GM19467 (cell line): ENCODE measurements at regions not wholly inside any gene's neighbourhood (a gene's known extent, or its start where the extent isn't known, plus 50 kb on each side); places are given as distances from the start of the nearest gene placed in this dataset.
A peak's percentile ranks its signal among the peaks of the same experiment; 100 is the strongest.

Experiments used
- ATAC-seq: cut with Tn5 transposase; IDR thresholded peaks from one replicate; pipeline ENCODE4 v1.9.1; 2021; ENCODE audit warnings: mild to moderate bottlenecking, moderate library complexity; ENCODE audit not compliant: unreplicated experiment

- ATAC-seq, result no peak
Observed at GRCh38 chr6:142679907-142680700, 264.9 kb downstream of the HIVEP2 start.

DNA sequence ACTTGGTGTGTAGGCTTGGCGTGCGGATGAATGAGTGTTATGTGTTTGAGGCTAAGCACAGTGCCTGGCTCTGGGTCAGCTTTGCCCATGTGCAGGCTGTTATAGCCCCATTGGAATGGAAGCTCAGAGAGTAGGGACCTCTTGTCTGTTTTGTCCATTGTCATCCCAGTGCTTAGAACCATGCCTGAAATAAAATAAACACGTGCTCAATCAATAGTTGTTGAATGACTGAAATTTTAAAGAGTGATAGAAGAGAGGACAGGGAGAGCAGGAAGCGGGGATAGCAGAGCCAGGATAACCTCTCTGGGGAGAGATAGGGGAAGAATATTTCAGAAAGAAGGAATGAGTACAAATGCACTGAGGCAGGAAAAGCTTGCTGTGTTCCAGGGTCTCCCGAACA is 263.9 kb downstream of the HIVEP2 start:
- no peak for ATAC-seq

DNA sequence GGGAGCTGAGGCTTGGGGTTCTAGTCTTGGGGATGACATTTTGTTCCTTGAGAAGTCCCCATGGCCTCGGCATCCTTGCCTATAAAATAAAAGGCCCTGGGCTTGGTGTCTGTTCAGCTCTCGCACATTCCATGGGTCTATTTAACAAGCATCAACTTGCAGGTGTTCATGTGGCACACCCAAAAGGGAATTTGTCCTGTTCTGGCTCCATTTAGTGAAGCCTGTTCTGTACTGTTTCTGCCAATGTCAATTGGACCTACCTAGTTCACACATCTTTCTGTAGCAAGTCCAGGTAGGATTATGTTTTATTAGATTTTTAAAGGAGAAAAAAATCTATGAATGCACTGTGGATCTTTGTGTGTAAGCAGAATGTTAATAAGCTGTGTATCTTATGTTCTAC is 262.0 kb downstream of the HIVEP2 start:
- ATAC-seq, result no peak

GRCh38 chr6:142683714-142684141 is 261.2 kb downstream of the HIVEP2 start:
- ATAC-seq, result no peak

DNA sequence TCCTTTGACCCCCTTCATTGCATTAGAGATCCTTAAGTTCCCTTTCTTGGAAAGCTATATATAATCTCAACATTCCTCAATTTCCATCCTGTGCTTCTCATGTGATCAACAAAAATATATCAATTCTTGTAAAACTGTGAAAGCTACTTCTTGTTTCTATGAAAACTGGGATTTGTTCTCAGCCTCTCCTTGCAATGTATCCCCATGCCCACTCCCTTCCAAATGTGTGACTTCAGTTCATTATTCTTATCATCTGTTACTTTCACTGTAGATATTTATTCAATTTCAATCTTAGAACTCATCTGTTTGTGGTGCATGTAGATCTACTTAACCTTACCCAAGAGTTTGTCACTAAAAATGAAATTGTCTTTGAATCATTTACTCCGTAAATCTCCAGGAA is 260.6 kb downstream of the HIVEP2 start:
- no peak for ATAC-seq

- ATAC-seq, result no peak
Observed at GRCh38 chr6:142685852-142686506, 259.0 kb downstream of the HIVEP2 start.

DNA sequence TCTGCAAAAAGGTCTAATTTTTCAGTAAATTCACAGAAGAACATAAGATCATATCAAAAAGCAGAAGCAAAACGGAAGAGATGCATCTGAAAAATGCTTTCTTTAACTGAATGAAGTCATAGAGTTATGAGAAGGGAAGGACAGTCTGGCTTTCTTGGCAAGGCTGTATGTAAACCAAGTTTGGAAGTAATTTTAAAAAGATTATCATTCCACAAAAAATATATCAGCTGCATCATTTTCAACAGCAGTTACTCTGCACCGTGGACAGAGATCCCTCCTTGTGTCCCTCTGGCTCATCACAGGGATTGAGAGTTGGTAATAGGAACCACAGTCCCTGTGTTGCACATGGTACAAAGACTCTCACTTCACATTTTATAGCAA is 258.5 kb downstream of the HIVEP2 start:
- ATAC-seq, result no peak

GRCh38 chr6:142692942-142693341 is 252.0 kb downstream of the HIVEP2 start:
- ATAC-seq, result peak; percentile 73

DNA sequence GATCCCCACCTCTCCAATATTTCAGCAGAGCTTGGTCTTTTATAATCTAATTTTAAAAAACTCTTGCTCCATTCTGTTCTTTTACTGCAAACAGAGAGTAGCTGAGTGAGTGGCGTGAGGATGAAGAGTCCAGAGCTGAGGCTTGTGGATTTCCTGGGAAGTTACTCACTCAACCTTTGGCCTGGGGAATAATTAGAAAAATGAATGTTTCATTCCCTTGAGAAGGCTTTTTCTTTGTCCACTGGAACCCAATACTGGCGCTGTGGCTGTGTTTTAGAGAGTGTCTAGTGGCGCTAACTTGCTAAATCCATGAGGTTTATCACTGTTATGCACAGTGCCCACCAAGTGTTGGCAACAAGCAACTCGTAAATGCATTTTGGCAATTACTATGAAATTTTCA is 251.5 kb downstream of the HIVEP2 start:
- ATAC-seq, result no peak

DNA sequence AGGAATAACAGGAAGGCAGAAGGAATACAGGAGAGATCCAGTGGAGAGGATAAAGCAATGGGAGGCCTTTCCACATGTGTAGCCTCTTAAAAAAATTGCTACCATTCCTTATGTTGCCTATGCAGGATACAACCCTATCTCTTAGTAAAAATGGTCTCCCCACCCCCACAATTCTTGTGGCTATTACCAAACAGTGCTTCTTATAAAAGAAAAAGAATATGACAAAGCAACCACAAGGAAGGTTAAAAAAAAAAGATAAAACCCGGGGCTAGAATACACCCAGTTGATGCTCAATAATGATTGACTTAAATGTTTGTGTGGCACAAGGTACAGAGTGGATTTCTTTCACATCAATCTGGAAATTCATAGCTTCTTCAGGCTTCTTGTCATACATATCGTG is 250.9 kb downstream of the HIVEP2 start:
- no peak for ATAC-seq

- ATAC-seq, result no peak
Observed at GRCh38 chr6:142695016-142695415, 250.0 kb downstream of the HIVEP2 start.

- ATAC-seq, result no peak
Observed at GRCh38 chr6:142696123-142697000, 248.6 kb downstream of the HIVEP2 start.

- no peak for ATAC-seq
Observed at GRCh38 chr6:142697001-142697335, 248.0 kb downstream of the HIVEP2 start.

- no peak for ATAC-seq
Observed at GRCh38 chr6:142697922-142698321, 247.1 kb downstream of the HIVEP2 start.

DNA sequence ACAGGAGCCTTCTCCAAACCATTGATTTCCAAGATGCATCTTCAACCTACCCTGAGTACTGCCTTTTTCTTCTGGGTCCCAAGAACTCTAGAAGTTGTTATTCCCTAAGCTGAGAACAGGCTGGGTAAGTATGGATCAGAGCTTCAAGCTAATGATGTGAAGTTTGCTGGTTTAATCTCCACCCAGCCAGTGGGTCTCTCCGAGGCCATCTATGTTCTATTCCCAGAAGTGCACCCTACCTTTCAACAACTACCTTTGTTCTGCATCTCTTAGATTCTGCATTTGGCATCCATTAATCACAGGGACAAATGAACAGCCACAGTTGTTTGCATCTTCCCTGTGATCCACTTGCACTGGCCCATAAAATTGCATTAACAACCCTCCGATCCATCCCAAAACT is 246.2 kb downstream of the HIVEP2 start:
- ATAC-seq, result no peak

- no peak for ATAC-seq
Observed at GRCh38 chr6:142699391-142699790, 245.6 kb downstream of the HIVEP2 start.

- ATAC-seq, result no peak
Observed at GRCh38 chr6:142700032-142700431, 244.9 kb downstream of the HIVEP2 start.

DNA sequence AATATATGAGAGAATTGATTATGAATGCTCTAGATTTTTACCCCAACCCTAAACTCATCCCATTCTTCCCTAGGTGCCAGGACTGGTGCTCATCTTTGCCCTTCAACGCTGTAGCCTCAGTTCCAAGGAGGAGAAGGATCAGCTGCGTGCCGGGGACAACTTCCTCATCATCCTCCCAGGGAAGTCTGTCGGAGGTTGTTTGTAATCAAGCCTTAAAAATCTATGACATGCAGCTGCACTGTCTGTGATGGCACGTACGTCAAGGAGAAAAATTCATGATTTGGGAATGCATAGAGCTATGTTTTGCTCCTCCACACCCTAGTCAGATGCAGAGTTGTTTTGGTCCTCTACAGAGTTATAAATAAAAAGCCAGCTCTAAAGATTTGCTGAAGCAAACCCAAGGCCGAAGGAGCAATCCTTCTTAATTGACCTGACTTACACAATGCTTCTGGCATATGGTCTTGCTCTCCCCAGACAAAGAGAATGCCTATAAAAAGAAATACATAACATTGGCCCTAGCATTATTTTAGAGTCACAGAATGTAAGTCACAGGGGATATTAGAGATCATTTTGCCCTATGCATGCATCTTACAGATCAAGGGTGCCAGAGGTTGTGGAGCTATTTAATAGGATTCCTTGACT is 244.2 kb downstream of the HIVEP2 start:
- no peak for ATAC-seq
